Omental fat pad (tissue), 3 donors: ENCODE measurements at regions not wholly inside any gene's neighbourhood (a gene's known extent, or its start where the extent isn't known, plus 50 kb on each side); places are given as distances from the start of the nearest gene placed in this dataset.
A peak's percentile ranks its signal among the peaks of the same experiment; 100 is the strongest.

ENCODE experiments used
- ATAC-seq: fragments of 150-250 bp; one replicate; pipeline ENCODE4 v1.9.1; 2016; ENCODE audit warnings: mild to moderate bottlenecking, moderate library complexity; ENCODE audit not compliant: low FRiP score
- DNase-seq: peaks from one replicate; pipeline ENCODE4 v3.0.0-alpha.2; 2019; ENCODE audit warnings: low spot score
- TF ChIP-seq, protein P1 (sequence below), 3 donors: fragments of 450-650 bp; IDR thresholded peaks; one replicate each; pipeline ENCODE4 v1.5.1; 2016 to 2017; ENCODE audit warnings: antibody characterized with exemption in 3 of 3, mild to moderate bottlenecking in 3 of 3, moderate library complexity in 2 of 3

DNA sequence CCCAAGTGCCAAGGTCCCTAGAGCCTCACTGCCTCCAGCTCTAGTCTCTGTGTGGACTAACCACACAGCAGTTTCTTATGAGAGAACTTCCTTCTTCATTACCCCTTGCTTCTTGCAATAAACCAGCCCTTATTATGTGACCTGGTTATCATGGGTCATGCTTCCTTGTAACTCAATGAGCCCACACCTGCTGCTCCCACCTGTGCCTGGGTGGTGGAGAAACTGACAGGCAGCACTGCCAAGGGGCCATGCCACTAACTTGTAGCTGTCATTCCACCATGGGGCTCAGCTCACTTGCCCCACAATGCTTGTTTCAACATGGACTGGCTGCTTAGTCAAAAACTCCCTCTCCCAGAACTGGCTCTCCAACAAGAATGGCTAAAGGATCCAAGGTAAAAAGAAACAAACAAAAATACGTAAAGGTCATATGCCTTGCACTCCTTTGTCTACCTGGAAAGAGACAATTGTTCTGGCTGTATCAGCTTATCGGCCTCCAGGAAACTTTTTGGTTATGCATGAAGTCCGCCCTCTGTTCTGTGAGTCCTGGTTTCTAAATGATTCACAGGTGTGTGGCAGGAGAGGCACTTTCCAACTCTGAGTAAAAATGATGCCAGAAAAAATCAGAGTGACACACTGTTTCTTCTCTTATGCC, 446.4 kb downstream of the COG6 start:
- TF ChIP-seq, protein P1, sequence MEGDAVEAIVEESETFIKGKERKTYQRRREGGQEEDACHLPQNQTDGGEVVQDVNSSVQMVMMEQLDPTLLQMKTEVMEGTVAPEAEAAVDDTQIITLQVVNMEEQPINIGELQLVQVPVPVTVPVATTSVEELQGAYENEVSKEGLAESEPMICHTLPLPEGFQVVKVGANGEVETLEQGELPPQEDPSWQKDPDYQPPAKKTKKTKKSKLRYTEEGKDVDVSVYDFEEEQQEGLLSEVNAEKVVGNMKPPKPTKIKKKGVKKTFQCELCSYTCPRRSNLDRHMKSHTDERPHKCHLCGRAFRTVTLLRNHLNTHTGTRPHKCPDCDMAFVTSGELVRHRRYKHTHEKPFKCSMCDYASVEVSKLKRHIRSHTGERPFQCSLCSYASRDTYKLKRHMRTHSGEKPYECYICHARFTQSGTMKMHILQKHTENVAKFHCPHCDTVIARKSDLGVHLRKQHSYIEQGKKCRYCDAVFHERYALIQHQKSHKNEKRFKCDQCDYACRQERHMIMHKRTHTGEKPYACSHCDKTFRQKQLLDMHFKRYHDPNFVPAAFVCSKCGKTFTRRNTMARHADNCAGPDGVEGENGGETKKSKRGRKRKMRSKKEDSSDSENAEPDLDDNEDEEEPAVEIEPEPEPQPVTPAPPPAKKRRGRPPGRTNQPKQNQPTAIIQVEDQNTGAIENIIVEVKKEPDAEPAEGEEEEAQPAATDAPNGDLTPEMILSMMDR (IDR thresholded peaks at IDR 0.05), result no peak
- DNase-seq, result no peak
- ATAC-seq, result no peak

- TF ChIP-seq, protein P1 (IDR thresholded peaks at IDR 0.05), result no peak
- ATAC-seq (no peak), DNase-seq (no peak)
Observed at GRCh38 chr13:40102360-40102727, 446.9 kb downstream of the COG6 start.

- ATAC-seq (peak; percentile 89), DNase-seq (peak; percentile 24)
- TF ChIP-seq, protein P1 (IDR thresholded peaks at IDR 0.05), result no peak
Observed at GRCh38 chr13:40102854-40103253, 447.4 kb downstream of the COG6 start.

GRCh38 chr13:40103864-40104263, 448.4 kb downstream of the COG6 start:
- TF ChIP-seq, protein P1 (IDR thresholded peaks at IDR 0.05), result no peak
- DNase-seq (no peak), ATAC-seq (peak; percentile 31)

GRCh38 chr13:40105231-40105630, 449.8 kb downstream of the COG6 start:
- DNase-seq, result no peak
- no peak for ATAC-seq
- TF ChIP-seq, protein P1 (IDR thresholded peaks at IDR 0.05), result no peak

- peak; percentile 92 for ATAC-seq
- no peak for DNase-seq
- TF ChIP-seq, protein P1 (IDR thresholded peaks at IDR 0.05), result no peak
Observed at GRCh38 chr13:40109351-40109844, 453.9 kb downstream of the COG6 start.

- TF ChIP-seq, protein P1 (IDR thresholded peaks at IDR 0.05), result no peak
- no peak for DNase-seq
- peak; percentile 68 for ATAC-seq
Observed at GRCh38 chr13:40113643-40114304, 458.3 kb downstream of the COG6 start.
